ENCODE measurements at regions not wholly inside any gene's neighbourhood (a gene's known extent, or its start where the extent isn't known, plus 50 kb on each side); places are given as distances from the start of the nearest gene placed in this dataset.

DNA sequence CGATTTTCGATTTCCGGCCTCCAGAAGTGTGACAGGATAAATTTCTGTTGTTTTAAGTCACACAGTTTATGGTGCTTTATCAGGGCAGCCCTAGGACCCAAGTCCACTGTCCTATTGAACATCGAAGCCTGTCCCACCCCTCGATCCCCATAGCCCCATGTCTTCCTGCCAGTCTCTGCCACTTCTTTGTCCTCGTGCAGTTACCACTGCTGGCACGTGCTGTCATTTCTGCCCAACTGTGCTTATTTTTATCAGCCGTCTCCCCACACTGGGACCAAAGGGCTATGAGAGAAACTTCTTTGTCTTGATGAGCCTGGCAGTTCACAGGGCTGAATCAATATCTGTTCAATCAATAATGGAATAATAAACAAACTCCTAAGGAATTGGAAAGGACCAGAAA, 146.7 kb downstream of the PSMG1 start:
- H3K4me3 ChIP-seq (replicated peaks; ENCODE audit: insufficient read depth, low read length): no peak overlapping the region
- TF ChIP-seq POLR2AphosphoS5 (IDR thresholded peaks at IDR 0.05; ENCODE audit: low read depth): no peak
- no peak for TF ChIP-seq GABPA (IDR thresholded peaks at IDR 0.05; ENCODE audit: low read depth)
- TF ChIP-seq SPI1 (IDR thresholded peaks at IDR 0.05; ENCODE audit: borderline replicate concordance, low read depth): no peak
- TF ChIP-seq, protein P1, sequence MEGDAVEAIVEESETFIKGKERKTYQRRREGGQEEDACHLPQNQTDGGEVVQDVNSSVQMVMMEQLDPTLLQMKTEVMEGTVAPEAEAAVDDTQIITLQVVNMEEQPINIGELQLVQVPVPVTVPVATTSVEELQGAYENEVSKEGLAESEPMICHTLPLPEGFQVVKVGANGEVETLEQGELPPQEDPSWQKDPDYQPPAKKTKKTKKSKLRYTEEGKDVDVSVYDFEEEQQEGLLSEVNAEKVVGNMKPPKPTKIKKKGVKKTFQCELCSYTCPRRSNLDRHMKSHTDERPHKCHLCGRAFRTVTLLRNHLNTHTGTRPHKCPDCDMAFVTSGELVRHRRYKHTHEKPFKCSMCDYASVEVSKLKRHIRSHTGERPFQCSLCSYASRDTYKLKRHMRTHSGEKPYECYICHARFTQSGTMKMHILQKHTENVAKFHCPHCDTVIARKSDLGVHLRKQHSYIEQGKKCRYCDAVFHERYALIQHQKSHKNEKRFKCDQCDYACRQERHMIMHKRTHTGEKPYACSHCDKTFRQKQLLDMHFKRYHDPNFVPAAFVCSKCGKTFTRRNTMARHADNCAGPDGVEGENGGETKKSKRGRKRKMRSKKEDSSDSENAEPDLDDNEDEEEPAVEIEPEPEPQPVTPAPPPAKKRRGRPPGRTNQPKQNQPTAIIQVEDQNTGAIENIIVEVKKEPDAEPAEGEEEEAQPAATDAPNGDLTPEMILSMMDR (IDR thresholded peaks at IDR 0.05; ENCODE audit: insufficient read depth, low read length): no peak
- TF ChIP-seq, protein P2, sequence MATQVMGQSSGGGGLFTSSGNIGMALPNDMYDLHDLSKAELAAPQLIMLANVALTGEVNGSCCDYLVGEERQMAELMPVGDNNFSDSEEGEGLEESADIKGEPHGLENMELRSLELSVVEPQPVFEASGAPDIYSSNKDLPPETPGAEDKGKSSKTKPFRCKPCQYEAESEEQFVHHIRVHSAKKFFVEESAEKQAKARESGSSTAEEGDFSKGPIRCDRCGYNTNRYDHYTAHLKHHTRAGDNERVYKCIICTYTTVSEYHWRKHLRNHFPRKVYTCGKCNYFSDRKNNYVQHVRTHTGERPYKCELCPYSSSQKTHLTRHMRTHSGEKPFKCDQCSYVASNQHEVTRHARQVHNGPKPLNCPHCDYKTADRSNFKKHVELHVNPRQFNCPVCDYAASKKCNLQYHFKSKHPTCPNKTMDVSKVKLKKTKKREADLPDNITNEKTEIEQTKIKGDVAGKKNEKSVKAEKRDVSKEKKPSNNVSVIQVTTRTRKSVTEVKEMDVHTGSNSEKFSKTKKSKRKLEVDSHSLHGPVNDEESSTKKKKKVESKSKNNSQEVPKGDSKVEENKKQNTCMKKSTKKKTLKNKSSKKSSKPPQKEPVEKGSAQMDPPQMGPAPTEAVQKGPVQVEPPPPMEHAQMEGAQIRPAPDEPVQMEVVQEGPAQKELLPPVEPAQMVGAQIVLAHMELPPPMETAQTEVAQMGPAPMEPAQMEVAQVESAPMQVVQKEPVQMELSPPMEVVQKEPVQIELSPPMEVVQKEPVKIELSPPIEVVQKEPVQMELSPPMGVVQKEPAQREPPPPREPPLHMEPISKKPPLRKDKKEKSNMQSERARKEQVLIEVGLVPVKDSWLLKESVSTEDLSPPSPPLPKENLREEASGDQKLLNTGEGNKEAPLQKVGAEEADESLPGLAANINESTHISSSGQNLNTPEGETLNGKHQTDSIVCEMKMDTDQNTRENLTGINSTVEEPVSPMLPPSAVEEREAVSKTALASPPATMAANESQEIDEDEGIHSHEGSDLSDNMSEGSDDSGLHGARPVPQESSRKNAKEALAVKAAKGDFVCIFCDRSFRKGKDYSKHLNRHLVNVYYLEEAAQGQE (IDR thresholded peaks at IDR 0.05; ENCODE audit: insufficient replicate concordance, low read depth): no peak
- H3K27ac ChIP-seq (replicated peaks): no peak overlapping the region
- no peaks in the 10 kb centered on the region for H3K27me3 ChIP-seq (ENCODE audit: insufficient read depth, poor library complexity, severe bottlenecking)
- DNase-seq (ENCODE audit: low read depth in 1 of 2, low spot score in 1 of 2): no peak

DNA sequence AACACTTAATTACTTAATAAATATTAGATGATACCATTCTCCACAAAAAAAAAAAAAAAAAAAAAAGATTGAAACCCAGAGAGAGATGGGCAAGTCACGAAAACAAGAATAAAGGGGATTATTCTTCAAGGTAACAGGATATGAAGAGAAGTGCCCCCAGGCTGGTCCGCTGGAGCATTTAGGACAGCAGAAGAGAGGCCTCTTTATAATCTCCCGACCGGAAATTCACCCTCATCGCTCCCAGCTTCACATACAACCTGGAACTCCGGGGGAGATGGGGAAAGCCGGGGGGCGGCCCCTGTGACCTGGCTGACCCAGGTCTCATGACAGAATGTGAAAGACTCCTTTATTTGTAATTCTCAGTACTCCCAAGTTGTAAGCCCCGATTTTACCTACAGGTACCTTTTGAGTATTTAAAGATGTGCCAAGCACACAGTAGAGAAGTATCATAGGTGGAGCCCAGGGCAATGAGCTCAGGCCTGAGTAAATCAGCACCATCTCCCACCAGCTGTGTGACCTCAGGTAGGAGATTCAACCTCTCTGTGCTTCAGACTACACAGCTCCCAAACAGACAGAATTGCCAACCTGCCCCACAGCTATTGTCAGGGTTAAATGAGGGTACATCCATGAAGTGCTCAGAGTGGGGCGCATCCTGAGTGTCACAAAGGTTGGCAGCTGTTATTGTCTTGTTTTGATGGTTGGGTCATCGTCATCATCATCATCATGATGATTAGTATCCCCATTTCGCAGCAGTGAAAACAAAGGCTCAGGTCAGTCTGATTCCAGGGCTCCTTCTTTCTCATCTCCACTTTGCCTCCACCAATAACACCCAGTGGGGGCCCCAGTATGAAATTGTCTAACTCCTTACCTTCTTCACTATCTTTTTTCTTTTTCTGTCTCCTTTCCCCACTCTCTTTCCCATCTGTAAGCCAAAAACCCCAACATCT, 148.4 kb downstream of the PSMG1 start:
- no peak for DNase-seq (ENCODE audit: low read depth in 1 of 2, low spot score in 1 of 2)
- Histone ChIP-seq H3K27ac (replicated peaks) (no peak overlapping the region), H3K4me3 (replicated peaks; ENCODE audit: insufficient read depth, low read length) (no peak overlapping the region), H3K27me3 (ENCODE audit: insufficient read depth, poor library complexity, severe bottlenecking) (no peaks in the 10 kb centered on the region)
- TF ChIP-seq, protein P2 (IDR thresholded peaks at IDR 0.05; ENCODE audit: insufficient replicate concordance, low read depth): no peak
- TF ChIP-seq SPI1 (IDR thresholded peaks at IDR 0.05; ENCODE audit: borderline replicate concordance, low read depth) (no peak), GABPA (IDR thresholded peaks at IDR 0.05; ENCODE audit: low read depth) (no peak), POLR2AphosphoS5 (IDR thresholded peaks at IDR 0.05; ENCODE audit: low read depth) (no peak)
- TF ChIP-seq, protein P1 (IDR thresholded peaks at IDR 0.05; ENCODE audit: insufficient read depth, low read length): no peak

DNA sequence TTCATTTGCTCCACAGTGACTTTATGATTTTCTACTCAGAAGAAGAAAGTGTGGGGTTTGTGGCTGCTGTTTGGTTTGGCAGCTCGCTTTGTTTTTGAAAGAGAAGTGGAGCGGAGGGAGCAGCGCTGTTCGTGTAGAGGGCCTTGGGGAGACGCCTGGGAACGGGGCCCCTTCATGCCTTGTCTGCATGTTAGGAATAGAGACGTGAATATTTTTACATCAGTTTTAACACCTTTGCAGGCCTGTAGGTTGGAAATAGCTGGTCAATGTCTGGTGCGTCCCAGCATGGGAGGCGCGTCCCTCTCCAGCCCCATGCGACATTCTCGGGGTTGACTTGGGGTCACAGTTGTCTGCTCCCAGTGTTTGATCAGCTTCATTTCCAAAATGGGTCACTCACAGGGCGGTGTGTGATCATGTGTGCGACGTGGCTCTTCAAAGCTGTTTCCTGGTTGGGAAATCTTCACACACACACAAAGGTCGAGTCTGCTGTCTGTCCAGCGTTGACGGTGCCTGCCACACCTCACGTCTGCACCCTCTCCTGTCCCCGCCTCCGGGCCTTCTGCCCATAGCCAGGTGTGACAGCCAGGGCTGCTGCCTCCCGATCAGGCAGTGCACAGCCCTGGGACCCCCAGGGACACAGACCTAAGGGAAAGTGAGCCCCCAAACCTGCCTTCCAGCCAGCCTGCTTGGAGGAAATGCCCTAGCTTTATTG, 149.2 kb downstream of the PSMG1 start:
- TF ChIP-seq, protein P1 (IDR thresholded peaks at IDR 0.05; ENCODE audit: insufficient read depth, low read length): no peak
- TF ChIP-seq GABPA (IDR thresholded peaks at IDR 0.05; ENCODE audit: low read depth) (no peak), POLR2AphosphoS5 (IDR thresholded peaks at IDR 0.05; ENCODE audit: low read depth) (no peak), SPI1 (IDR thresholded peaks at IDR 0.05; ENCODE audit: borderline replicate concordance, low read depth) (no peak)
- TF ChIP-seq, protein P2 (IDR thresholded peaks at IDR 0.05; ENCODE audit: insufficient replicate concordance, low read depth): no peak
- DNase-seq (ENCODE audit: low read depth in 1 of 2, low spot score in 1 of 2): no peak
- H3K27ac ChIP-seq (replicated peaks): no peak overlapping the region
- H3K4me3 ChIP-seq (replicated peaks; ENCODE audit: insufficient read depth, low read length): no peak overlapping the region
- no peaks in the 10 kb centered on the region for H3K27me3 ChIP-seq (ENCODE audit: insufficient read depth, poor library complexity, severe bottlenecking)

Data from HL-60 (cell line).